ENCODE measurements at regions not wholly inside any gene's neighbourhood (a gene's known extent, or its start where the extent isn't known, plus 50 kb on each side); places are given as distances from the start of the nearest gene placed in this dataset.

DNA sequence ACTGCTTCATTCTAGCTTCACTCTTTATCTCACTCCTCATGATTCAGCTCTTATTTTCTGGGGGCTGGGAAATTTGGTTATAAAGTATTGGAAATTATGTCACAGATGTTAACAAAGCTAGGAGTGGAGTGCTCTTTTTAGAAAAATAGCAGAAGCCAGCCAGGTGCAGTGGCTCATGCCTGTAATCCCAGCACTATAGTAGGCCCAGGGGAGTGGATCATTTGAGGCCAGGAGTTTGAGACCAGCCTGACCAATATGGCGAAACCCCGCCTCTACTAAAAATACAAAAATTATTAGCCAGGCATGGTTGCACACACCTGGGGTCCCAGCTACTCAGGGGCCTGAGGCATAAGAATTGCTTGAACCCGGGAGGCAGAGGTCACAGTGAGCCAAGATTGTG lies 97.2 kb upstream of the GUCY1A1 start:
- TF ChIP-seq, protein P1, sequence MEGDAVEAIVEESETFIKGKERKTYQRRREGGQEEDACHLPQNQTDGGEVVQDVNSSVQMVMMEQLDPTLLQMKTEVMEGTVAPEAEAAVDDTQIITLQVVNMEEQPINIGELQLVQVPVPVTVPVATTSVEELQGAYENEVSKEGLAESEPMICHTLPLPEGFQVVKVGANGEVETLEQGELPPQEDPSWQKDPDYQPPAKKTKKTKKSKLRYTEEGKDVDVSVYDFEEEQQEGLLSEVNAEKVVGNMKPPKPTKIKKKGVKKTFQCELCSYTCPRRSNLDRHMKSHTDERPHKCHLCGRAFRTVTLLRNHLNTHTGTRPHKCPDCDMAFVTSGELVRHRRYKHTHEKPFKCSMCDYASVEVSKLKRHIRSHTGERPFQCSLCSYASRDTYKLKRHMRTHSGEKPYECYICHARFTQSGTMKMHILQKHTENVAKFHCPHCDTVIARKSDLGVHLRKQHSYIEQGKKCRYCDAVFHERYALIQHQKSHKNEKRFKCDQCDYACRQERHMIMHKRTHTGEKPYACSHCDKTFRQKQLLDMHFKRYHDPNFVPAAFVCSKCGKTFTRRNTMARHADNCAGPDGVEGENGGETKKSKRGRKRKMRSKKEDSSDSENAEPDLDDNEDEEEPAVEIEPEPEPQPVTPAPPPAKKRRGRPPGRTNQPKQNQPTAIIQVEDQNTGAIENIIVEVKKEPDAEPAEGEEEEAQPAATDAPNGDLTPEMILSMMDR (IDR thresholded peaks at IDR 0.05 in 8 of 11, conservative IDR thresholded peaks at IDR 0.05 in 3 of 11): no peak
- no peak for TF ChIP-seq POLR2A (IDR thresholded peaks at IDR 0.05)

All from spleen (tissue), 7 donors.